Gastrocnemius medialis (tissue), 4 donors: ENCODE measurements at regions not wholly inside any gene's neighbourhood (a gene's known extent, or its start where the extent isn't known, plus 50 kb on each side); places are given as distances from the start of the nearest gene placed in this dataset.
"Not testable (repeated sequence)": the region's sequence is repeated elsewhere in the genome, so short reads cannot be mapped to it uniquely, and the experiment has no call there.

Experiments
- ATAC-seq, 2 donors: fragments of 150-250 bp; one replicate each; pipeline ENCODE4 v1.9.1; 2016
- DNase-seq, 2 donors: peaks; one replicate each; pipeline ENCODE4 v3.0.0-alpha.2; 2019
- H3K27ac ChIP-seq, 4 donors: fragments of 200-600 bp; sonication (generic); 1 replicate in 1 of 4; 2 replicates in 3 of 4; pipeline ENCODE4 v1.5.1; 2016 to 2018; ENCODE audit warnings: mild to moderate bottlenecking in 2 of 4, moderate library complexity in 1 of 4
- H3K27me3 ChIP-seq, 3 donors: fragments of 200-600 bp; sonication (generic) in 2 of 3; 1 replicate in 1 of 3; 2 replicates in 2 of 3; pipeline versions ENCODE4 v1.5.1 to v1.6.0; 2016 to 2019; ENCODE audit warnings: mild to moderate bottlenecking in 1 of 3, moderate library complexity in 1 of 3
- H3K36me3 ChIP-seq, 2 donors: fragments of 200-600 bp; sonication (generic) in 1 of 2; one replicate each; pipeline ENCODE4 v1.5.1; 2017 to 2018
- H3K4me1 ChIP-seq, 2 donors: fragments of 200-600 bp; sonication (generic) in 1 of 2; one replicate each; pipeline ENCODE4 v1.5.1; 2016 to 2017; ENCODE audit warnings: mild to moderate bottlenecking in 2 of 2
- H3K4me3 ChIP-seq, 4 donors: fragments of 200-600 bp; sonication (generic) in 3 of 4; 1 replicate in 1 of 4; 2 replicates in 3 of 4; pipeline ENCODE4 v1.5.1; 2016 to 2019; ENCODE audit warnings: mild to moderate bottlenecking in 2 of 4
- H3K9me3 ChIP-seq, 3 donors: fragments of 200-600 bp; sonication (generic) in 2 of 3; 1 replicate in 1 of 3; 2 replicates in 2 of 3; pipeline ENCODE4 v1.5.1; 2016 to 2019
- CTCF ChIP-seq, 5 experiments: fragments of 450-650 bp in 3 of 5; fragments of 200-600 bp in 2 of 5; sonication (generic) in 2 of 5; IDR thresholded peaks in 4 of 5; conservative IDR thresholded peaks in 1 of 5; 1 replicate in 4 of 5; 2 replicates in 1 of 5; pipeline ENCODE4 v1.5.1; 2016 to 2019; ENCODE audit warnings: antibody characterized with exemption in 5 of 5, mild to moderate bottlenecking in 3 of 5, moderate library complexity in 3 of 5
- POLR2A ChIP-seq, 2 donors: fragments of 450-650 bp; IDR thresholded peaks; one replicate each; pipeline ENCODE4 v1.6.1; 2017; ENCODE audit warnings: antibody characterized with exemption in 2 of 2, mild to moderate bottlenecking in 2 of 2, moderate library complexity in 2 of 2
- in situ Hi-C, 4 donors: fragments of 200-750 bp; cut with MboI; loops; one replicate each; pipeline versions ENCODE4 v1.15.0 to v1.8.0; 2017; ENCODE audit warnings: low sequenced_read_pairs in 4 of 4
- intact Hi-C: fragments of 100-400 bp; cut with DNase I; formaldehyde crosslinking; loops from one replicate; pipeline ENCODE4 v1.15.1; 2023; ENCODE audit warnings: low total_unique reads

GRCh38 chr20:25856256-25856884, 159.7 kb upstream of the ZNF337 start:
- intact Hi-C loops = no loop called here
- H3K4me1 ChIP-seq = peaks cover 19 to 36% of the 10 kb centered on the region in 2 donors
- no peak for DNase-seq
- H3K27ac ChIP-seq = no peak overlapping the region
- no peaks in the 10 kb centered on the region for H3K9me3 ChIP-seq
- no peaks in the 10 kb centered on the region for H3K27me3 ChIP-seq
- H3K36me3 ChIP-seq = no peaks in the 10 kb centered on the region
- H3K4me3 ChIP-seq = no peak overlapping the region
- in situ Hi-C loops = loop anchor here in 3 of 4 donors (25.0 kb wide), 2 partner anchors 169 to 244 kb away; partner anchors contain the start of genes ZNF337 (in 3 of the 3) and NANP (in 2 of the 3)
- ATAC-seq = no peak
- TF ChIP-seq CTCF (IDR thresholded peaks at IDR 0.05 in 4 of 5, conservative IDR thresholded peaks at IDR 0.05 in 1 of 5) (no peak), POLR2A (IDR thresholded peaks at IDR 0.05) (no peak)

- H3K27ac ChIP-seq, H3K36me3 ChIP-seq, H3K9me3 ChIP-seq, DNase-seq, H3K27me3 ChIP-seq, intact Hi-C loops, ATAC-seq, H3K4me3 ChIP-seq: not testable (repeated sequence)
- peaks cover 19 to 32% of the 10 kb centered on the region in 2 donors for H3K4me1 ChIP-seq
- in situ Hi-C loops = loop anchor here in 3 of 4 donors (25.0 kb wide), 2 partner anchors 168 to 243 kb away; partner anchors contain the start of genes ZNF337 (in 3 of the 3) and NANP (in 2 of the 3)
Measured at GRCh38 chr20:25855451-25856156, 159.0 kb upstream of the ZNF337 start.

- in situ Hi-C loops = loop anchor here in 3 of 4 donors (25.0 kb wide), 2 partner anchors 167 to 242 kb away; partner anchors contain the start of genes ZNF337 (in 3 of the 3) and NANP (in 2 of the 3)
- H3K9me3 ChIP-seq, H3K27me3 ChIP-seq, intact Hi-C loops, ATAC-seq, H3K36me3 ChIP-seq, H3K27ac ChIP-seq: not testable (repeated sequence)
- DNase-seq = peak in 1 of 2 donors; percentile 8
- Histone ChIP-seq H3K4me1 (peaks cover 14 to 24% of the 10 kb centered on the region in 2 donors), H3K4me3 (peak overlapping the region; percentile 76 to 96 (median 80))
Measured at GRCh38 chr20:25854666-25855065, 158.0 kb upstream of the ZNF337 start.

- H3K27me3 ChIP-seq, intact Hi-C loops, H3K9me3 ChIP-seq, H3K36me3 ChIP-seq: not testable (repeated sequence)
- ATAC-seq (peak; percentile 94), DNase-seq (peak; percentile 79 to 84)
- in situ Hi-C loops = loop anchor here in 3 of 4 donors (25.0 kb wide), 2 partner anchors 167 to 242 kb away; partner anchors contain the start of genes ZNF337 (in 3 of the 3) and NANP (in 2 of the 3)
- peak overlapping the region; percentile 76 to 96 (median 80) for H3K4me3 ChIP-seq
- peak overlapping the region; percentile 81 to 85 (median 84) for H3K27ac ChIP-seq
- peaks cover 14 to 24% of the 10 kb centered on the region in 2 donors for H3K4me1 ChIP-seq
Measured at GRCh38 chr20:25853718-25854388, 157.2 kb upstream of the ZNF337 start.

- H3K9me3 ChIP-seq, H3K27me3 ChIP-seq, H3K36me3 ChIP-seq, intact Hi-C loops: not testable (repeated sequence)
- in situ Hi-C loops = loop anchor here in 3 of 4 donors (25.0 kb wide), 2 partner anchors 166 to 241 kb away; partner anchors contain the start of genes ZNF337 (in 3 of the 3) and NANP (in 2 of the 3)
- H3K27ac ChIP-seq = peak overlapping the region; percentile 81 to 85 (median 84)
- ATAC-seq (peak; percentile 38 to 60), DNase-seq (peak in 1 of 2 donors; percentile 7)
- peaks cover 11 to 17% of the 10 kb centered on the region in 2 donors for H3K4me1 ChIP-seq
- peak overlapping the region; percentile 76 to 96 (median 80) for H3K4me3 ChIP-seq
Measured at GRCh38 chr20:25852968-25853717, 156.5 kb upstream of the ZNF337 start.

GRCh38 chr20:25850133-25850532, 153.5 kb upstream of the ZNF337 start:
- in situ Hi-C loops = loop anchor here in 3 of 4 donors (25.0 kb wide), 2 partner anchors 163 to 238 kb away; partner anchors contain the start of genes ZNF337 (in 3 of the 3) and NANP (in 2 of the 3)

More at GRCh38 chr20:25850133-25850532, 153.5 kb upstream of the ZNF337 start:
- H3K27me3 ChIP-seq, intact Hi-C loops, H3K36me3 ChIP-seq, DNase-seq, H3K4me3 ChIP-seq, H3K27ac ChIP-seq, H3K9me3 ChIP-seq, ATAC-seq: not testable (repeated sequence)
- H3K4me1 ChIP-seq = peaks cover 11 to 14% of the 10 kb centered on the region in 2 donors
